ENCODE measurements at regions not wholly inside any gene's neighbourhood (a gene's known extent, or its start where the extent isn't known, plus 50 kb on each side); places are given as distances from the start of the nearest gene placed in this dataset.

GRCh38 chr7:26609532-26609931 lies 254.9 kb downstream of the SKAP2 start:
- no peak for TF ChIP-seq CTCF (conservative IDR thresholded peaks at IDR 0.05; ENCODE audit: low read depth, low read length)
- TF ChIP-seq POLR2A (IDR thresholded peaks at IDR 0.05; ENCODE audit: low read depth, low read length), result no peak
- no peak for TF ChIP-seq USF2 (IDR thresholded peaks at IDR 0.05; ENCODE audit: low read depth, low read length)
- no peak for TF ChIP-seq RCOR1 (IDR thresholded peaks at IDR 0.05; ENCODE audit: insufficient replicate concordance, low read length)
- no peak for TF ChIP-seq CHD1 (IDR thresholded peaks at IDR 0.05; ENCODE audit: low read depth, low read length)
